KG1 (cell line): ENCODE measurements at regions not wholly inside any gene's neighbourhood (a gene's known extent, or its start where the extent isn't known, plus 50 kb on each side); places are given as distances from the start of the nearest gene placed in this dataset.

Source experiments
- DNase-seq: peaks from one replicate; lab custom pipeline; 2025; lab: John Stamatoyannopoulos, UW

DNA sequence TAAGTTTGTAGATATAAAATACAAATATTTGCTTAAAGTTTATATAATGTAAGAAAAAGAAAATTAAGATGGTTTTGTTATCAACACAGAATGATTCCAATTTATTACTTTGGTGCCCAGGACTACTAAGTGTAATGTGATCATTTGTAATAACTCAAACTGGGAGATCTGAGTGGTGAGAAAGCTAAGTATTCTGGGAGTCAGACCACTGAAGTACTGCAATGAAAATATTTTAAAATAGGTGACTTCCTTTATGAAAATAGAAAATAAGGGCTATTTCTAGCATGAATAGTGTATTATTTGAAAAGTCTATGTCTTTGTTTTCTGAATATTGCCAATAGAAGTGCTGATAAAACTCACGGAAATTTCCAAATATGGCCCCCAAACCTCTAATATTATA is 305.6 kb upstream of the MAN1A1 start:
- no peak for DNase-seq

DNA sequence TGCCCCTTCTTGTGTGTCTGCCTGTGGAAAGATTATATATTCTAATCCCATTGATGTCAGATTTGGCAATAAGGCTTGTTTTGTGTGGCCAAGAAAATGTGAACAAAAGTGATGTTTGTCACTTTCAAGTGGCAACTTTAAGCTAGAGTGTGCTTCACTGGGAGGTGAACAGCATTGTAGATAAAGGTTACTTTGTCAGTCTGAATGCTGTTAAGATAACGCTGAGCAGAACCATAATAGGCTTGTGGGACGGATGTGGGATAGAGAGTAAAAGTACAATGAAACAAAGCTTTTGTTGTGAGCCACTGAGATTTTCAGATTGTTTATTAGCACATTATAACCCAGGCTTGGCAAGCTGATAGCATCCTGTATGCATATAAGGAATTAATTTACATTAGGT is 303.8 kb upstream of the MAN1A1 start:
- no peak for DNase-seq

DNA sequence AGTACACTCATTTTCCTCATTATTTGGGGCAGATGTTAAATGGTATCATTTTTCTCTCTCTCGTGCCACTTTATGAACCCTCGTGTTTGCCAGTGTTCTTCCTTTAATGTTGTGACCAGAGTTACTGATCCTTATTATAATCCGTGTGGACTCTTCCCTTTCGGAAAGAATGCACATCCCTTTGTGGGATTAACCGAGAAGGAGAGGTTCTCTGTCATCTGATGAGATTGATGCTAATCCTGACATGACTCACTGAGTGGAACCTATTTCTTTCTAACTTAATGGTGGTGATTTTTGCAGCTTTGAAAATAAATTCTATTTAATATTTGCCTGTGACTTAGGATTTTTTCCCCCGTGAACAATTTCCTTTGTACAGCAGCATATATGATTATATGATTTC is 300.0 kb upstream of the MAN1A1 start:
- DNase-seq = no peak

DNA sequence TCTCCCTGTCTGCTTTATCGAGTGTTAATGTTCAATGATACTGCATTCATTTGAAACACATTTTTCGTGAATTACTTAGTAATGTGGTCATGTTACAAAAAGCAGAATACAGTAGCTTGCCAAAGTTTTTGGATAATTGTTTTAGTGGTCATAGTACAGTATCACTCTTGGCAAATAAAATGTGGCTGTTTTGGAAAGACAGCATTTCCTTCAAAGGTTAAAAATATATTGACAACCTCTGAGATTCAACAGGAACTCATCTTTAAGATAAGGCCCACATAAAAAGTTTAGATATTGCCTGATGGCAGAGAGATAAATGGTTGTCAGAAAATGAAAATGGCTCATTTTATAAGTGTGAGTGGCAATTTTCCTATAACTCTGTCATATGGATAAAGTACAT is 297.7 kb upstream of the MAN1A1 start:
- DNase-seq = no peak

DNA sequence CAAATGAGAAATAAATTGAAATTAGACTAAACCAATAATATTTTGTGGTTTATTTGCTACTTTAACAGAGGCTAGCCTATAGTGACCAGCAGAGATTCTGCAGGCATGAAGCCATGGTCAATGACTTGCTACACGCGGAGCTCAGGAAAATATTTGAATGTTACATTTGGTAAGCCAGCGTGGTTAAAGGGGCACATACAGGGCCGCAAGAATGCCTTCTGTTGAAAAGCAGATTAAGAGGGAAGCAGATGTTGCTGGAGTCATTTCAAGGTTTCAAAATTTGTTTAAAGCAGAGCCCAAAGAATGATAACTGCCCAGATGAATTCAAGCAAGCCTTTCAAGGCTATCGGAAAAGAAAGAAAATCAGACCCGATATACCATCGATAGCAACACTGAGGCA is 294.3 kb upstream of the MAN1A1 start:
- no peak for DNase-seq

DNA sequence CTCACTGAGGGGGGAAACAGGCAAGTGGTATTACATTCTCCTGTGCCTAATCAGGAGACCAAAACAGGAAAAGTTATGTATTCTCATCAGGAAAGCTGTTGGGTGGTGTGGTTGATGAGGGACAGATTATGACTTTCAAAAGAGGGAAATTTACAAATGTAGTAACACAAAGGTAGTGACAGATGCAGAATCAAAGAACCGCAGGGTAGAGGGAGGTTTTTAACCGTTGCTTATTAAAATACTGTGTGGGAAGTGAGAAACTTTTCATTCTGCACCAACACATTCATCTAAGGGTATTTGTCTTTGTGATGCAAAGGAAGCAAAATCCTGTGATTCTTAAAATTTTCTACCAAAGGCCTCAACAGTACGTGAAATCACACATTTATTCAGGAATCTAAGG is 288.2 kb upstream of the MAN1A1 start:
- DNase-seq = peak; percentile 23

DNA sequence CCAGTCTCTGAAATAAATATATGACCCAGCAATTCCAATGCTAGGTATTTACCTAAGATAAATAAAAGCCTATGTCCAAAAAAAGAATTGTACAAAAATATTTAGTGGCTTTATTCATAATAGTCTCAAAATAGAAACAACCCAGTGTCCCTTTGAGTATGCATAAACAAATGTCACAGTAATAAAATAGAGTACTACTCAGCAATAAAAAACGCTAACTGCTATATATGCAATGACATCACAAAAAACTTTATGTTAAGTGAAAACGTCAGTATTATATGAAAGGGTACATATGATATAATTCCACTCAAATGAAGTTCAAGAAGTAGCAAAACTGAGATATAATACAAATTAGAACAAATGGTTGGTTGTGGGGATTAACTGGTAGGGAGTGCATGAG is 286.5 kb upstream of the MAN1A1 start:
- DNase-seq = no peak

DNA sequence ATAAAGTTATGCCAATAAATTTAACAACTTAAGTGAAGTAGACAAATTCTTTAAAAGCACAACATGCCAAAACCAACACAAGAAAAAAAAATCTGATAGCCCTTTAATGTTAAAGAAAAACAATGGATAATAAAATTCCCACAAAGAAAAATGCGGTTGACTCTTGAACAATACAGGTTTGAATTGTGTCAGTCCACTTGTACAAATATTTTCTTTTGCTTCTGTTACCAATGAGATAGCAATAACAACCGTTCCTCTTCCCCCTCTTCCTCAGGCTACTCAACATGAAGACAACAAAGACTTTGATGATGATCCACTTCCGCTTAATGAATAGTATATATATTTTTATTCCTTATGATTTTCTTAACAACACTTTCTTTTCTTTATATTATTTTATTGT is 283.9 kb upstream of the MAN1A1 start:
- DNase-seq = no peak

DNA sequence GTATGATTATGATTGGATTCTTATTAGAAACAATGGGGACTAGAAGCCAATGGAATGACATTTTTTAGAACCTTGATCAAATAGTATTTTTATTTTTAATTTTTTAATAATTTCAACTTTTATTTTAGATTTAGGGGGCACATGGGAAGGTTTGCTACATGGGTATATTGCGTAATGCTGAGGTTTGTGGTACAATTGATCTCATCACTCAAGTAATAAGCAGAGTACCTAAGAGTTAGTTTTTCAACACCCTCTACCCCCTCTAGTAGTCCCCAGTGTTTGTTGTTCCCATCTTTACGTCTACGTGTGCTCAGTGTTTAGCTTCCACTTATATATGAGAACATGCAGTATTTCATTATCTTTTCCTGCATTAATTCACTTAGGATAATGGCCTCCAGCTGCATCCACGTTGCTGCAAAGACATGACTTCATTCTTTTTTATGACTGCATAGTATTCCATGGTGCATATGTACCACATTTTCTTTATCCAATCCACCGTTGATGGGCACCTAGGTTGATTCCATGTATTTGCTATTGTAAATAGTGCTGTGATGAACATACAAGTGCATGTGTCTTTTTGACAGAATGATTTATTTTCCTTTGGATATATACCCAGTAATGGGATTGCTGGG is 281.1 kb upstream of the MAN1A1 start:
- no peak for DNase-seq

DNA sequence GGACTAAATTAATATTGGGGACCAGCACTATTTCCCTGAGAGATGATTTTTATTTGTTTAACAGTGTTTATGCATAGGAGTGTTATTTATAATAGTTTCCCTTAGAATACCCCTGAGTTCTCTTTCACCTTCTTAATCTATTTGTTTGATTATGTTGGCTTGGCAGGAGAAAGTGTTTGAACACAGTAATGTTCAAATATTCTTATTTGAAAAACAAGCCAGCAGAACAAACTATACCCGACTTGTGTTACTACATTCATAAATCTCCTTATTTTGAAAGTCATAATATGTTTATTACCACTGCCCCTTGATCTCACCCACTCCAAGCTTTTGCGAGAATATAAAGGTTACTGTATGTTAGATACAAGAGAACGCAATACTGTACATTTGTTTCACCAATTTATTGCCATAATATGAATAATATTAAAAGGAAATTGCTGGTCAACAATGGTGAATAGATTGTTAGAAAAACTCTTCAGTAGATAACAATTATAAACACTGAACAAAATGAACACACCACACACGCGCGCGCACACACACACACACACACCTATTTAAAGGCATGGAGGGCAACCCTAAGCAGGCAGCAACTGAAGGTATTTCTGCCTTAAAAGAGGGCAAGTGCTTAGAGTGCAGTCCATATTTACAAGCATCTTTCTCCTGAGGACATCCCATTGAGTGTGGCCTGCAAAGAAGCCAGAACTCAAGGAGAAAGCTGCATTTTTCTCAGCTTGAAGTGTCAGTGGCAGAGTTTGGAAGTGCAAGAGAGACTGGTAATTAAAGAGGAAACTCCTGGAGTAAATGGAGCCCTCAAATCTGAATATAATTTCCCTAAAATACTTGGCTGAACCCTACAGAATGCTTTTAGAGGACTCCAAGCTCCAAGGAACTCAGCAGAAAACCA is 279.4 kb upstream of the MAN1A1 start:
- DNase-seq = no peak

DNA sequence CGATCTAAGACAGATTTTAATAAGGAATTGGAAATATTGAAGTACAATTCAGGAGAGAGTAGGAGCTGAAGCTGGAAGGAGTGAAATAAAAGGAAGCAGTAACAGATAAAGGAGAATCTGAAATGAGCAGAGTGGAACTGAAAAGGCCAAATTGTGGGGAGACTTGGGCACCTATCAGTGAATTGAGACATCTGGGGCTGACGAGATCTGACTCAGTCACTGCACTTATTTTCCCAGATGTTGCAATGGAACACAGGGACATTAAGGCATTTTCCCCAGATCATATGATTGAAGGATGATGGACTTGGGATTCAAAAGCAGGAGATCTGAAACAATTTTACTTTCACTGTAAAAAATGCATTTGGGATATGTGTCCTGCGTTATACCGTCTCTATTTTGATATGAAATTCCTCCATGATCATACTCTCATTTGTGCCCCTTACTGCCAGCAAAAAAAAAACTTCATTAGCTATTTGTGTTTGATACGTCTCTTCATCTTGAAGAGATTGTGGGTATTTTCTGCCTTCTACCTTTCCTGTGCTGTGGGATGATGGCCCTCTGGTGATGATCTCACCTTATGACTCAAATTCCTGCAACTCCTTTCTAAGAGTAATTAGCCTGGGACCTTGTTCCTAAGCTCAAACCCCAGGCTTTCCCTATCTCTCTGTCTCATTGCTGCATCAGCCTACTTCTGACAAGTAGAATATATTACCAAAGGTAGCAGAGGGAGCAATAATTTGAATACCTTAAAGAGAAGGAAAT is 278.5 kb upstream of the MAN1A1 start:
- DNase-seq = no peak

DNA sequence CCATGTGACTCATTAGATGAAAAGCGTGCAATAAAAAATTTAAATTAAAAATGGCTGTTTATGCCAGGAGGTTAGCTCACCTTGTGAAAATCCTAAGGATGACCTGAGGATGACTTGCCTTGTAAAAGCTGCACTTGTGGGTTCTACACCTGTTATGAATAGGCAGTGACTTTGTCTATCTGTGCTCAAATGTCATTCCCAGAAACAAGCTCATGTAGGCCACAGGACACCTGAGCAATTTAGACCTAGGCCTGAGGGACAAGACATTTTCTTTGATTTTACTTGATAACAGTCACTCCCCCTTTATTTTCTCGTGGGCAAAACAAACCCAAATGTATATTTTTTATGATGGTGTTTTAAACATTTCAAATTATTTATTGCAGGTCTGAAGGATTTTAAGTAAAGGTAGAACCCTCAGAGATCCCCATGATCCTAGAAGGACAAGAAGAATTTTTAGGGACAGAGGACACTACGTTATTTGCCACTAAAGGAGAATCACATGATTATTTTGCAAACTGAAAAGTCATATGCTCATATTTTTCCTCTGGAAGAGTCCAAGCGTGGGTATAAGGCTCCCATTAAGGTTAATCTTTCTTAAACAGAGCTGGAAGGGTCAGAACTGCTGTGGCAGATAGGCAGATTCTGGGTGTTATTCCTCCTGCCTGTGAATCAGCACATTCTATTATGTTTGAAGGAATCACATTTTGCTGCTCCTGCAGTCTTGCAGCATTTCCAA is 277.5 kb upstream of the MAN1A1 start:
- DNase-seq = no peak

DNA sequence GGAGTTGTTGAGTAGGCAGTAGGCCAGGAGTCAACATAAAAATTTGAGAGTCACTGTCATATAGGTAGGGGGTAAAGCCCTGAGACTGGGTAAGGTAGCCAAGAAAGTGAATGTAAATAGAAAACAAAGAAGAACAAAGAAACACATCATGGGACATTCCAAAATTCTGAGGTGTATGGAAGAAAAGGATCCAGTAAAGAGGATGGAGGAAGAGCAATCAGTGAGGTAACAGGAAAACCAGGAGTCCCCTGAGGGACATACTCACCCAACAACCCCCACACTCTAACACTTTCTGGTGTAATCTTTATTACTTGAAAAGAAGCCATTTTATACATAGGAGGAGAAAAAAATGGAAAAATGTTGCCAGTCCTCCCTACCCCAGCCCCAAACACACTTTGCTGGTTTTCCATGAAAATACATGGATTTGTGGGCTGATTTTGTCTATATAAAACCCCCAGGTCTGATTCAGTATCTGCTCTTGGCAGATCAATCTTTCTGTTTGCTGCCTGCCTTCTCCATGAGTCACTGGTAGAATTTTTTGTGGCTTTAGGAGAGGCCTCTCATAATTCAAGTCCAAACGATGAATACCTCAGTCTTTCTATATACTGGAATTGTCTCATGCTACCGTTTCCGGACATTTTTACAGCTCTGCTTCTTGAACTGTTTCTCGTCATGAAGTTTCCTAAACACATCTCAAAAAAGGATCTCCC is 271.4 kb upstream of the MAN1A1 start:
- DNase-seq = no peak

DNA sequence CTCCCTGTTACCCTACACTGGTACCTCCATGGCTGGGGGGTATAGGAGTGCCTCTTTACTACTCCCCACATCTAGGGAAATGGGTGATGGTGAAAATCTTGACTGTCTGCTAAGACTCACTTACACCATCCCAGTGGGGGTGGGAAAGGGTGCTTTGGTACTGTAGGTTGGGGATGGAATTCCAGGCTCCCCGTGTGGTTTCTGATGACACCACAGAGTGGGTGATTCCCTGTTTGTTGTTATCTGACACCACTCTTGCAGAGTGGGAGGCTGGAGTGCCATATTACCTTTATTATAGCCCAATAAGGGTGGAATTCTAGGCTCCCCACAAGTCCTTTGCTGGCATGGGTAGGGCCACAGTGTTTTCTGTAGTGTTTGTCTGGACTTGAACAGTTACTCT is 264.6 kb upstream of the MAN1A1 start:
- no peak for DNase-seq

DNA sequence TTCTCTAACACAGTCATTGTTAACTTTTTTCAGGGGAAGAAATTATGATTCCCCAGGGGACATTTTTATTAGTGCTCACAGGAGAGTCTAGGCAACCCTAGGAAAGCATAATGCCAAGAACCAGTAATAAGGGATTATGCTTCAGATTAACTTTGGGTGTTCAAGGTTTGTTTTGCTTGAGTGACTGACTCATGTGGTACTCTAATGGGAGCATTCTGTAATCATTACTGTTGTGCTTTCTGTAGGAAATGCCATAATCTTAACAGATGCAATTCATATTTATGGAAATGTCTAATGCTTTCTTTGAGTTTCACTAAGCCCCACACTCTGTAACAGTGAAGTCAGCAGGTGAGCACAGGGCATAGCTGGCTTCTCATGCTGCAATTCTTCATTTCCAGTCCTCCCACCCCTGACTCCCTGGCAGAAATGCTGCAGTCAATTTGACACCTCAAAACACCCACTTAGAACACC is 263.4 kb upstream of the MAN1A1 start:
- no peak for DNase-seq

DNA sequence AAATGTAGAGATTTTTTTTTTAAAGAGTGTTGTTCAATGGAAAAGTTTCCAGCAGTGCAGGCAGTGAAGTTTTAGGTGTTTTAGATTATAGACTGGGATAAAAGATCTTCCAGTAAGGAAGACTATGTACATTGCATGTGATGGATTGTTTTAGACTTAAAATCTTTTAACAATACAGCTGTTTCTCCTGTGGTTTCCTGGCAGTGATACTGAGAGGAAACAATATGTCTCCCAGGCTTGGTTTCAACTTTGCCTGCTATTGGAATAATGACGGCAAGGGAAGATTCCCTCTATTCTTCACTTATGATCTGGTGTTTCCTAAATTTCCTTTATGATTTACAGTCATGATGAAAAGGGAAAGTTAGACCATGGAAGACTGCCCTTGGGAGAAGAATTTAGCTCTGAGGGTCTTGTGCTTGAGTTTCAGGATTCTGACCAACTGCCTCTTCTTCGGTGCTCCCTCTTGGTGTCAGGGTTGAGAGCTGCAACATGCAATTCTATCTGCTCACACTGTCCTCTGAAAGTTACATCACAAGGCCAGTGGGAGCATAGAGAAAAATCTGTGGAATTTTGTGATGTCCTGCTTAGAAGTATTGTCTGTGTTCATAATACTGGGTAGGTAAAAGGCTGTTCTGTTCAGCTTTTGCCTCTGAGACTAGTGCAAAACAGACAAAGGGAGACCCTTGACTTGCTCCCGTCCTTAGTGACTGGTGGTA is 262.8 kb upstream of the MAN1A1 start:
- DNase-seq = no peak

DNA sequence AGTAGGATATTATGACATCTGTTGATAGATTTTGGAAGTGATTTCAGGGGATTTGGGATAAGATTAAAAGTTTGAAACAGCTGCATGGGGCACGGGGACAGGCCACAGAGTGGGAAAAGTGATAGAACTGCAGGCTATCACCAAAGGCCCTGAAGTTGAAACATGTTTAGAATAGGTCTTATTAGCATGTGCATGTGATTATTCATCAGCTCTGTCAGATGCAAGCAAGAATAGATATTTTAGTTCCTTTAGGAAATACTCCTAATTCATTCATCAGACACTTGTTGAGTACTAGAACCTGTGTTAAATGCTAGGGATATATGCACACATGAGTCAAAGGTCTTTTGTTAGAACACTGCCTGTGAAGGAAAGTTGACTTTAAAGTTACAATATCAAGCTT is 261.2 kb upstream of the MAN1A1 start:
- no peak for DNase-seq

DNA sequence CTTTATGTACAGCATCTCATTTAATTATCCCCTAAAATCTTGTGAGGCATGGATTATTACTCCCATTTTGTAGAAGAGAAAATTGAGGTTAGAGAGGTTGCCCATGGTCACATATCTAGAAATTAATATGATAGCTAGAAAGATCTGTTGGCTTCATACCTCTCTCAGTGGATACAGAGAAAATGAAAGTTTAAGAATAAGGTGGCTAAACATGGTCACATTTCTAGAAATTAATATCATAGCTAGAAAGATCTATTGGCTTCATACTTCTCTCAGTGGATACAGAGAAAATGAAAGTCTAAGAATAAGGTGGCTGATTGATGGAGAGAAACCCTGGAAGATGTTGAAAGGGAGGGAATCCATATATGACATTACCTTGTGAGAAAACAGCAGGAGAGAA is 260.7 kb upstream of the MAN1A1 start:
- DNase-seq = no peak

DNA sequence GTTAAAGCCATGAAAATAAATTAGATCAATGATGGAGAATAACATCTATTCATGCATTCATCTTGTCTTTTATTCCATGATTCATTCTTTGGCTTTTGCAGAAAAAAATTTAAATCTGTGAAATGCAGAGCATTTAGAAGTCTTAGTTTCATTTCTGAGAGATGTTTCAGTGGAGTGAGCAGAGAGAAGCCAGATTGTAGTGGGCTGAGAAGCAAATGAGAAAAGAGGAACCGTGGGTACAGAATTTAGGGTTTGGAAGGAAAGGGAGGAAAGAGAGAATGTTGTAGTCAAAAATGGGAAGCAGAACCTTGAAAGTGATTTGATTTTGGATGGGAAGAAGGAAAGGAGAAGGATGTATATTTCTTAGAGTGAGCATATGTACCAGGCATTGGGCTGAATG is 260.3 kb upstream of the MAN1A1 start:
- no peak for DNase-seq

DNA sequence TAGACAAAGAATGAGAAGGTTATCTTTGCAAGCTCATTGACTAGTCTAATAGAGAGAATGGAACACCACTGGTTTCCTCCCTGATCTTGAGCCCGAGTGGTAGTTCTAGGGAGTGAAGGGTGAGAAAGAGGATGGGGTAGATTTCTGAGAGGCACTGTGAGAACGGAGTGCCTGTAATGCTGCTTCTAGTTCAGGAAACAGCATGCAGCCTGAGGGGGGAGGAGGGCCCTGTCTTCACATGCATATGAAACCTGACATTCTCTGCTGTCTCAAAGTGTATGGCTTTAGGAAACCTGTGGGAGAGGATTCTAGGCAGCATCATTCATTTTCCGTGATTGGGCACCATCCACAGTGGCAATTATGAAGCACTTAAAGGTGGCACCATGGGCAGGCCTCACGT is 259.4 kb upstream of the MAN1A1 start:
- DNase-seq = no peak

DNA sequence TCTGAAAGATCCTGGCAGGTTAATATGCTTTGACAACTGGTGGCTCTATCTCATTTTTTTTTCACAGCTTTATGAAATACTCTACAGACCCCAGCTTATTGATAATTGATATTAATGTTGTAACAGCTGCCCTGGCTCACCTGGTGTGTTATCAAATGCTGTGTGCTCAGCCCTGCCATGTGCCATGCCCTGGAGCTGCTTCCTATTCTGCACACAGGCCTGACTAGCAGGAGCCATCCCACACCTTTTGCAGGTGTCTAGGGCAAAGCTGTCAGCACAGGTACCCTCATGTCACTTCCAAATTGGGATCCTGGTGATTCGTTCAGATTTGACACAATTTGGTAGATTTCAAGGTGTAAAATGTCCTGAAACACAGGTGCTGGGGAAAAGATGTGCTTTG is 254.6 kb upstream of the MAN1A1 start:
- DNase-seq = no peak
